IMR-90 (cell line): ENCODE measurements at regions not wholly inside any gene's neighbourhood (a gene's known extent, or its start where the extent isn't known, plus 50 kb on each side); places are given as distances from the start of the nearest gene placed in this dataset.
A peak's percentile ranks its signal among the peaks of the same experiment; 100 is the strongest.

Experiments
- ATAC-seq: fragments of 200-7000 bp; cut with Tn5 transposase; 2 replicates; pipeline ENCODE4 v1.9.1; 2020; ENCODE audit warnings: low read depth, mild to moderate bottlenecking, moderate library complexity
- BruUV-seq: library from RNA; stranded (reverse); fragments of 400-500 nt; replicated peaks from 2 replicates; lab custom pipeline; 2021; lab: Mats Ljungman, UMichigan
- CTCF ChIA-PET: fragments of 300-600 bp; formaldehyde crosslinking; extraction: SDS; loops from one replicate; lab custom pipeline; 2021; ENCODE audit warnings: antibody characterized with exemption; lab: Yijun Ruan, JAX
- POLR2A ChIA-PET: fragments of 300-600 bp; sonication (Branson Sonifier 250); formaldehyde crosslinking; loops from one replicate; lab custom pipeline; 2022; ENCODE audit warnings: antibody characterized with exemption; ENCODE audit not compliant: unreplicated experiment; lab: Charles Lee
- DNase-seq: peaks from one replicate; pipeline ENCODE4 v3.0.0; 2013
- H2AFZ ChIP-seq: replicated peaks from 2 replicates; pipeline ENCODE3; 2013; ENCODE audit warnings: low read length, mild to moderate bottlenecking; ENCODE audit not compliant: poor library complexity
- H2AK5ac ChIP-seq: 2 replicates; pipeline ENCODE4 v1.6.1; 2013; ENCODE audit warnings: low read depth, low read length, inconsistent platforms
- H2AK9ac ChIP-seq: replicated peaks from 2 replicates; pipeline ENCODE3; 2013; ENCODE audit warnings: mild to moderate bottlenecking, low read depth, low read length, moderate library complexity; ENCODE audit not compliant: poor library complexity
- H2BK120ac ChIP-seq: 2 replicates; pipeline ENCODE4 v1.6.1; 2013; ENCODE audit warnings: low read depth, low read length, inconsistent platforms
- H2BK15ac ChIP-seq: 3 replicates; pipeline ENCODE4 v1.6.1; 2013; ENCODE audit warnings: low read depth, low read length, inconsistent platforms
- H2BK20ac ChIP-seq: 2 replicates; pipeline ENCODE4 v1.6.1; 2013; ENCODE audit warnings: low read depth, mild to moderate bottlenecking, inconsistent platforms, low read length, moderate library complexity
- H2BK5ac ChIP-seq: 2 replicates; pipeline ENCODE4 v1.6.1; 2013; ENCODE audit warnings: mild to moderate bottlenecking, low read depth, low read length, inconsistent platforms; ENCODE audit not compliant: poor library complexity, severe bottlenecking
- H3K14ac ChIP-seq: replicated peaks from 2 replicates; pipeline ENCODE4 v1.6.1; 2013; ENCODE audit warnings: low read depth, low read length, inconsistent platforms
- H3K18ac ChIP-seq: 2 replicates; pipeline ENCODE4 v1.6.1; 2013; ENCODE audit warnings: low read depth, low read length, control low read depth
- H3K23ac ChIP-seq: 2 replicates; pipeline ENCODE4 v1.6.1; 2013; ENCODE audit warnings: low read depth, low read length, inconsistent platforms
- H3K27ac ChIP-seq: 2 replicates; pipeline ENCODE4 v1.5.1; 2013; ENCODE audit warnings: mild to moderate bottlenecking, control low read depth, low read length; ENCODE audit not compliant: insufficient read depth
- H3K27me3 ChIP-seq: 2 replicates; pipeline ENCODE4 v1.6.1; 2013; ENCODE audit warnings: low read length; ENCODE audit not compliant: control insufficient read depth, insufficient read depth
- H3K36me3 ChIP-seq: 2 replicates; pipeline ENCODE4 v1.6.1; 2013; ENCODE audit warnings: low read length, mixed read lengths; ENCODE audit not compliant: control insufficient read depth, insufficient read depth
- H3K4ac ChIP-seq: 2 replicates; pipeline ENCODE4 v1.6.1; 2013; ENCODE audit warnings: low read depth, low read length, inconsistent platforms
- H3K4me1 ChIP-seq: 2 replicates; pipeline ENCODE4 v1.6.1; 2013; ENCODE audit warnings: low read length, mixed read lengths; ENCODE audit not compliant: control insufficient read depth, insufficient read depth
- H3K4me2 ChIP-seq: 2 replicates; pipeline ENCODE4 v1.6.1; 2013; ENCODE audit warnings: low read depth, mild to moderate bottlenecking, control low read depth, low read length, moderate library complexity
- H3K4me3 ChIP-seq: 2 replicates; pipeline ENCODE4 v1.5.1; 2013; ENCODE audit warnings: low read depth, mild to moderate bottlenecking, control low read depth, low read length, moderate library complexity; ENCODE audit not compliant: insufficient read depth
- H3K56ac ChIP-seq: 2 replicates; pipeline ENCODE4 v1.6.1; 2013; ENCODE audit warnings: low read length, inconsistent platforms; ENCODE audit not compliant: insufficient read depth; ENCODE audit errors: extremely low read depth
- H3K79me1 ChIP-seq, 2 experiments: 2 replicates each; pipeline ENCODE4 v1.6.1; 2013; ENCODE audit warnings: low read length in 2 of 2, inconsistent platforms in 1 of 2, low read depth in 1 of 2
- H3K9ac ChIP-seq: 2 replicates; pipeline ENCODE4 v1.6.1; 2013; ENCODE audit warnings: low read depth, low read length, control low read depth
- H3K9me1 ChIP-seq: 2 replicates; pipeline ENCODE4 v1.6.1; 2013; ENCODE audit warnings: low read length, inconsistent platforms; ENCODE audit not compliant: insufficient read depth
- H3K9me3 ChIP-seq: 2 replicates; pipeline ENCODE4 v1.6.1; 2013; ENCODE audit warnings: low read length; ENCODE audit not compliant: control insufficient read depth, insufficient read depth
- H4K20me1 ChIP-seq: 2 replicates; pipeline ENCODE4 v1.6.1; 2013; ENCODE audit warnings: low read length, inconsistent platforms; ENCODE audit not compliant: insufficient read depth
- H4K5ac ChIP-seq: 2 replicates; pipeline ENCODE4 v1.6.1; 2013; ENCODE audit warnings: mild to moderate bottlenecking, low read depth, low read length, control low read depth
- H4K8ac ChIP-seq, 2 experiments: 2 replicates each; pipeline ENCODE4 v1.6.1; 2013; ENCODE audit warnings: low read depth in 2 of 2, low read length in 2 of 2, control low read depth in 1 of 2, inconsistent platforms in 1 of 2
- H4K91ac ChIP-seq: 2 replicates; pipeline ENCODE4 v1.6.1; 2013; ENCODE audit warnings: low read depth, low read length, inconsistent platforms; ENCODE audit not compliant: insufficient read depth
- BHLHE40 ChIP-seq: fragments of 150-350 bp; IDR thresholded peaks from 2 replicates; pipeline ENCODE4 v1.6.1; 2016; ENCODE audit warnings: mild to moderate bottlenecking, low read depth, low read length
- CEBPB ChIP-seq: IDR thresholded peaks from 2 replicates; pipeline ENCODE4 v1.6.1; 2012; ENCODE audit warnings: low read depth, low read length, improper control_type of control experiment
- CHD1 ChIP-seq: IDR thresholded peaks from 2 replicates; pipeline ENCODE4 v1.6.1; 2012; ENCODE audit warnings: low read depth, low read length, improper control_type of control experiment
- CTCF ChIP-seq: conservative IDR thresholded peaks from 2 replicates; pipeline ENCODE4 v1.5.1; 2012; ENCODE audit warnings: mild to moderate bottlenecking, low read depth, low read length, improper control_type of control experiment
- ELK1 ChIP-seq: fragments of 150-350 bp; IDR thresholded peaks from 2 replicates; pipeline ENCODE4 v1.6.1; 2016; ENCODE audit warnings: low read depth, mild to moderate bottlenecking, low read length, moderate library complexity, borderline replicate concordance
- FOS ChIP-seq: fragments of 150-350 bp; IDR thresholded peaks from 2 replicates; pipeline ENCODE4 v1.6.1; 2016; ENCODE audit warnings: low read depth, low read length
- MAFK ChIP-seq: IDR thresholded peaks from 2 replicates; pipeline ENCODE4 v1.6.1; 2012; ENCODE audit warnings: low read depth, low read length, improper control_type of control experiment
- MAZ ChIP-seq: IDR thresholded peaks from 2 replicates; pipeline ENCODE4 v1.6.1; 2012; ENCODE audit warnings: low read depth, mild to moderate bottlenecking, low read length, improper control_type of control experiment, moderate library complexity, borderline replicate concordance
- MXI1 ChIP-seq: IDR thresholded peaks from 2 replicates; pipeline ENCODE4 v1.6.1; 2012; ENCODE audit warnings: low read depth, mild to moderate bottlenecking, low read length, moderate library complexity, borderline replicate concordance
- NFE2L2 ChIP-seq: fragments of 150-350 bp; IDR thresholded peaks from 2 replicates; pipeline ENCODE4 v1.6.1; 2016; ENCODE audit warnings: low read depth, mild to moderate bottlenecking, low read length
- POLR2A ChIP-seq: IDR thresholded peaks from 2 replicates; pipeline ENCODE4 v1.6.1; 2012; ENCODE audit warnings: mild to moderate bottlenecking, low read depth, low read length
- RAD21 ChIP-seq: IDR thresholded peaks from 2 replicates; pipeline ENCODE4 v1.6.1; 2012; ENCODE audit warnings: low read length, improper control_type of control experiment
- RCOR1 ChIP-seq: IDR thresholded peaks from 2 replicates; pipeline ENCODE4 v1.6.1; 2012; ENCODE audit warnings: mild to moderate bottlenecking, low read length, improper control_type of control experiment; ENCODE audit not compliant: insufficient replicate concordance
- RFX5 ChIP-seq: IDR thresholded peaks from 2 replicates; pipeline ENCODE4 v1.8.0; 2012; ENCODE audit warnings: low read depth, mild to moderate bottlenecking, low read length, moderate library complexity
- SMC3 ChIP-seq: fragments of 150-350 bp; IDR thresholded peaks from 2 replicates; pipeline ENCODE4 v1.6.1; 2016; ENCODE audit warnings: low read depth, mild to moderate bottlenecking, antibody characterized with exemption, low read length, moderate library complexity
- WGBS, 2 experiments: methylation state at CpG; one replicate each; pipeline versions ENCODE4 v1.1.5 to v1.1.7; 2013; ENCODE audit warnings: missing lambda C conversion rate in 2 of 2; ENCODE audit not compliant: insufficient read length in 1 of 2; ENCODE audit errors: extremely low coverage in 2 of 2; 5-methylcytosine and 5-hydroxymethylcytosine counted together
- dilution Hi-C: fragments of 300-500 bp; cut with HindIII; formaldehyde crosslinking; loops from one replicate; pipeline ENCODE4 v1.14.3; 2018; ENCODE audit warnings: low sequenced_read_pairs; ENCODE audit not compliant: unreplicated experiment
- in situ Hi-C: fragments of 300-500 bp; cut with MboI; formaldehyde crosslinking; loops from 3 replicates; pipeline ENCODE4 v1.14.3; 2019; ENCODE audit warnings: low sequenced_read_pairs, inconsistent platforms, mixed read lengths
- intact Hi-C: fragments of 100-400 bp; cut with micrococcal nuclease; formaldehyde crosslinking; loops from 2 replicates; pipeline ENCODE4 v1.10.0; 2022

DNA sequence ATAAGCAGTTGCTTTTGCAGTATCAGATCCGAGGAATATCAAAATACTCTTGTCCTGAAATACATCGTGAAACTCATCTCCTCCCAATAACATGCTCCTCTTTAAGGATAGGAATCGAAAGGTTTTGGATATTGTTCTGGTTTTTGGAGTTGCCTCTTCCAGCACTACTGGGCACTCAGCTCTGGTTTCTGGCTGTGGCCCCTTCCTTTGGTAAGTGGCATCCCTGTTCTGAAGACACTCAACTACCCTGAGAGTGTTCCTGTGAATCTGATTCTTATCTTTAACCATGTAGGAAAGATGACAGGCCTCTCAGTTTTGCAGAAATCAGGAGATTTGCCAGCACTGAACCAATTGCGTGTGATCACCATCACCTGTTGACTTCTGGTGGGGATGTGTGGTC is 327.5 kb upstream of the TBL1XR1 start:
- Histone ChIP-seq H3K9me3 (peaks cover 4% of the 10 kb centered on the region; the same call in 1 of the 2 replicates), H4K20me1 (no peaks in the 10 kb centered on the region), H3K4me2 (no peak overlapping the region), H4K5ac (no peak overlapping the region), H3K36me3 (no peaks in the 10 kb centered on the region; the same call in 1 of the 2 replicates), H3K23ac (no peak overlapping the region), H2BK20ac (0 out of 2 replicates have a peak overlapping the region, but pooled peaks have one; percentile 52), H2BK120ac (no peak overlapping the region), H3K4me1 (peaks cover 7% of the 10 kb centered on the region; the same call in 1 of the 2 replicates), H3K4ac (0 out of 2 replicates have a peak overlapping the region, but pooled peaks have one; percentile 15), H4K8ac (no peak overlapping the region), H3K56ac (no peak overlapping the region), H3K18ac (peak overlapping the region; percentile 50), H2BK5ac (peak overlapping the region; percentile 9), H3K9ac (no peak overlapping the region), H3K9me1 (no peaks in the 10 kb centered on the region), H3K27ac (no peak overlapping the region), H2AFZ (no peak overlapping the region), H4K91ac (peak overlapping the region; percentile 11; the same call in 1 of the 2 replicates), H3K14ac (no peak overlapping the region), H3K79me1 (no peaks in the 10 kb centered on the region), H2AK5ac (peak overlapping the region; percentile 63; the same call in 1 of the 2 replicates), H2BK15ac (peak overlapping the region; percentile 47; the same call in 1 of the 3 replicates), H3K4me3 (no peak overlapping the region), H3K27me3 (no peaks in the 10 kb centered on the region), H2AK9ac (no peak overlapping the region)
- intact Hi-C loops (no loop called here), in situ Hi-C loops (no loop called here), dilution Hi-C loops (no loop called here)
- no peak for ATAC-seq
- no peak for DNase-seq
- ChIA-PET CTCF (no interaction called here), POLR2A (interaction anchor here (0.7 kb wide), 1 partner anchor 221 kb away, joined by 5 read pairs; no protein-coding TSS in a partner anchor)
- no TSS peak for BruUV-seq
- TF ChIP-seq MAFK (no peak), CEBPB (no peak), BHLHE40 (no peak), FOS (no peak), MAZ (no peak), NFE2L2 (no peak), CHD1 (no peak), RFX5 (no peak), SMC3 (no peak), ELK1 (no peak), CTCF (no peak), RAD21 (no peak), MXI1 (no peak), POLR2A (no peak), RCOR1 (no peak)
- no CpG with 5 or more reads among the region's 4 CpGs for WGBS, 2 experiments
